ENCODE measurements at regions not wholly inside any gene's neighbourhood (a gene's known extent, or its start where the extent isn't known, plus 50 kb on each side); places are given as distances from the start of the nearest gene placed in this dataset.

DNA sequence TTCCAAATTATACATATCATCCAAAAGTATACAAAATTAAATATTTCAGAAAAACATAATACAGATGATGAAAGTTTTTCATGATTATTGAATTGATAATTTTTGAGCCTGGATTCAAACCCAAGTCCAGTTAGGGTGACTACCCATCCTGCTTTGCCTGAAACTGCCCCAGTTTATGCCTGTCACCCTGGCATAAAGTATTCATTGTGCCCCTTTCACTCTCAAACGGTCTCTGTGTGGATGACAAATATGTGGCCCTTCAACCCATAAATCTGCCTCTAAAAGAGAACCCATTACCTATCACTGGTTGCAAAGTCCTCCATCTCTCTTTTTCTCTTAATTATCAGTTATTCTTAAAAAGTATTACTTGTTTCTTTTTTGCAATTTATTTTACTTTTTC, 553.7 kb upstream of the JARID2 start:
- H3K4me3 Mint-ChIP-seq (ENCODE audit: low read depth, unreplicated experiment) = no peak overlapping the region
- H3K36me3 Mint-ChIP-seq (ENCODE audit: insufficient read depth, unreplicated experiment) = no peaks in the 10 kb centered on the region
- no peak overlapping the region for H3K27ac Mint-ChIP-seq (ENCODE audit: unreplicated experiment)
- H3K27me3 Mint-ChIP-seq (ENCODE audit: unreplicated experiment) = no peaks in the 10 kb centered on the region
- CTCF ChIA-PET = no interaction called here
- TF ChIP-seq, protein P1, sequence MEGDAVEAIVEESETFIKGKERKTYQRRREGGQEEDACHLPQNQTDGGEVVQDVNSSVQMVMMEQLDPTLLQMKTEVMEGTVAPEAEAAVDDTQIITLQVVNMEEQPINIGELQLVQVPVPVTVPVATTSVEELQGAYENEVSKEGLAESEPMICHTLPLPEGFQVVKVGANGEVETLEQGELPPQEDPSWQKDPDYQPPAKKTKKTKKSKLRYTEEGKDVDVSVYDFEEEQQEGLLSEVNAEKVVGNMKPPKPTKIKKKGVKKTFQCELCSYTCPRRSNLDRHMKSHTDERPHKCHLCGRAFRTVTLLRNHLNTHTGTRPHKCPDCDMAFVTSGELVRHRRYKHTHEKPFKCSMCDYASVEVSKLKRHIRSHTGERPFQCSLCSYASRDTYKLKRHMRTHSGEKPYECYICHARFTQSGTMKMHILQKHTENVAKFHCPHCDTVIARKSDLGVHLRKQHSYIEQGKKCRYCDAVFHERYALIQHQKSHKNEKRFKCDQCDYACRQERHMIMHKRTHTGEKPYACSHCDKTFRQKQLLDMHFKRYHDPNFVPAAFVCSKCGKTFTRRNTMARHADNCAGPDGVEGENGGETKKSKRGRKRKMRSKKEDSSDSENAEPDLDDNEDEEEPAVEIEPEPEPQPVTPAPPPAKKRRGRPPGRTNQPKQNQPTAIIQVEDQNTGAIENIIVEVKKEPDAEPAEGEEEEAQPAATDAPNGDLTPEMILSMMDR (IDR thresholded peaks at IDR 0.05; ENCODE audit: unreplicated experiment) = no peak
- no peaks in the 10 kb centered on the region for H3K4me1 Mint-ChIP-seq (ENCODE audit: low read depth, unreplicated experiment)
- intact Hi-C loops (cut with micrococcal nuclease; ENCODE audit: unreplicated experiment) = no loop called here
- H3K9me3 Mint-ChIP-seq (ENCODE audit: low read depth, unreplicated experiment) = no peaks in the 10 kb centered on the region
- no peak for DNase-seq
- no TSS peak for BruUV-seq (replicated peaks)

DNA sequence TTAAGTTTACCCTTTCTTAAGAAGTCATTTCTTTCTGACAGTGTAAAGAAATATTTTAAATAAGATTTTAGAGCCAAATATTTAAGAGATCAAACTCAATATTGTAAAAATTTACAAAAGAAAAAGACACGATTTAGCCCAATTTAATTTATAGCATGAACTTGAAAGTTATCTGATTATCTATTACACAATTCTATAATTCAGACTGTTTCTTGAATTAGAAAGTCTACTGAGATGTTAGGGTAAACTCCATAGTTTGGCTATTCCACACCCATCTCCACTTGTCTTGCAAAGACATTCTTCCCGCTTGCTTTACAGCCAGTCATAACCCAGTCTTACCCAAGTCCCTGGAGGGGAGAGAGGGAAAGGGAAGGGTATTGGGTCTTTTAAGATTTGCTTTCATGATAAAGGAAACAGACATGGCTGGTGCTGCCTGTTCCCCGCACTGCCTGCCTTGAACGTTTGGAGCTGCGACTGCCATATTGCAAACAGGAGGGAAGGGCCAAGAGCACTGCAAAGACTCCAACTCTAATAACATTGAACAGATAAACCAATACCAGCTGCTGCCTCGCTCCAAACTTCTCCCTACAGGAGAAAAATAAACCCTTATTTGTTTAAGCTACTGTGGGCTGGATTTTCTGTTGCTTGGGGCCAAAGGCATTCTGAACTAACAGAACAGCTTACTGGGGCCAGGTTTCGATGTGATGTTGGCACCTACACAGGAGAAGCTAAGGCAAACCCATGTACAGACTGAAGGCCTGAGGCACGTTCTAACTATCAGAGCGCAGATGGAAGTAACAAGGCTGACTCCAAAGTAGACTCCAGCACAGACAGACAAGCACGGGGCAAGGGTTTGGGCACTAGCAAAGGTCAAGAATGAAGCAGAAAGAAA, 552.3 kb upstream of the JARID2 start:
- CTCF ChIA-PET = no interaction called here
- Mint-ChIP-seq H3K36me3 (ENCODE audit: insufficient read depth, unreplicated experiment) (no peaks in the 10 kb centered on the region), H3K9me3 (ENCODE audit: low read depth, unreplicated experiment) (no peaks in the 10 kb centered on the region), H3K27ac (ENCODE audit: unreplicated experiment) (no peak overlapping the region), H3K4me3 (ENCODE audit: low read depth, unreplicated experiment) (no peak overlapping the region), H3K4me1 (ENCODE audit: low read depth, unreplicated experiment) (no peaks in the 10 kb centered on the region), H3K27me3 (ENCODE audit: unreplicated experiment) (no peaks in the 10 kb centered on the region)
- BruUV-seq (replicated peaks) = no TSS peak
- intact Hi-C loops (cut with micrococcal nuclease; ENCODE audit: unreplicated experiment) = no loop called here
- TF ChIP-seq, protein P1 (IDR thresholded peaks at IDR 0.05; ENCODE audit: unreplicated experiment) = no peak
- DNase-seq = no peak

DNA sequence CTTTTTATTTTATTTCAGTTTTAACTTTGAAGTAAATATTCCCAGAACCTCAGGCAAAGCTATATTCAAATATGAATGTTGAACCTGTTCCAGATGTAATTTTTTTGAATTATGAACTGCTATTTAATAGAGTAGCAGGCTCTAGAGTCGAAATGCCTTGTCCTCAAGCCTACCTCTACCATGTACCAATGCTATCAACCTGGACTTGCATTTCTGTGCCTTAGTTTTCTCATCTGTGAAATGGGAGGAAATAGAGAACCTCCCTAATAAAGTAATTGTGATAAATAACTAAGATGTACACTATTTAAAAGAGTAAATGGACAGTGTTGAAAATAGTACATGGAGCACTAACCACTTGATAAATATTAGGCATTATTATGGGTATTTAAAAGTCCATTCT, 551.6 kb upstream of the JARID2 start:
- BruUV-seq (replicated peaks) = no TSS peak
- no peaks in the 10 kb centered on the region for H3K27me3 Mint-ChIP-seq (ENCODE audit: unreplicated experiment)
- H3K27ac Mint-ChIP-seq (ENCODE audit: unreplicated experiment) = no peak overlapping the region
- H3K4me3 Mint-ChIP-seq (ENCODE audit: low read depth, unreplicated experiment) = no peak overlapping the region
- no peaks in the 10 kb centered on the region for H3K9me3 Mint-ChIP-seq (ENCODE audit: low read depth, unreplicated experiment)
- H3K36me3 Mint-ChIP-seq (ENCODE audit: insufficient read depth, unreplicated experiment) = no peaks in the 10 kb centered on the region
- CTCF ChIA-PET = no interaction called here
- no peak for DNase-seq
- H3K4me1 Mint-ChIP-seq (ENCODE audit: low read depth, unreplicated experiment) = no peaks in the 10 kb centered on the region
- TF ChIP-seq, protein P1 (IDR thresholded peaks at IDR 0.05; ENCODE audit: unreplicated experiment) = no peak
- intact Hi-C loops (cut with micrococcal nuclease; ENCODE audit: unreplicated experiment) = no loop called here

DNA sequence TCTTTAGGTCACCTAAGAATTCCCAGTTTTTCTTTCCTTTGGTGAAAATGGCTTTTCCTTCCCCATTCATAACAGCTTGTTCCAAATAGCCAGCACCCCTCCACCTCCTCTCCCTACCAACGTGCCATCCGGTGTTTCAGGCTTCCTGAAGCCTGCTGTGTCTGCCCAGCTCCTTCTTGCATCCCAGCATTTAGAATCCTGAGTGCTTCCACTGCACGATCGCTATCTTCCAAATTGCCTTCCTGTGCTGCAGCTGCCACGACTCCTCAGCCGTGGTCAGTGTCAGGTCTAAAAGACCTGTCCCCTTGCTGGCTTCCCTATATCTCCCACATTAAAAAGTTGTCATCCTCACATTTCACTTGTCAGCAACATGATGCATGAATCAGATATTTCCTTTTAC, 550.3 kb upstream of the JARID2 start:
- no TSS peak for BruUV-seq (replicated peaks)
- DNase-seq = no peak
- no peak overlapping the region for H3K4me3 Mint-ChIP-seq (ENCODE audit: low read depth, unreplicated experiment)
- no peaks in the 10 kb centered on the region for H3K4me1 Mint-ChIP-seq (ENCODE audit: low read depth, unreplicated experiment)
- intact Hi-C loops (cut with micrococcal nuclease; ENCODE audit: unreplicated experiment) = no loop called here
- TF ChIP-seq, protein P1 (IDR thresholded peaks at IDR 0.05; ENCODE audit: unreplicated experiment) = no peak
- CTCF ChIA-PET = no interaction called here
- H3K27ac Mint-ChIP-seq (ENCODE audit: unreplicated experiment) = no peak overlapping the region
- no peaks in the 10 kb centered on the region for H3K36me3 Mint-ChIP-seq (ENCODE audit: insufficient read depth, unreplicated experiment)
- no peaks in the 10 kb centered on the region for H3K27me3 Mint-ChIP-seq (ENCODE audit: unreplicated experiment)
- H3K9me3 Mint-ChIP-seq (ENCODE audit: low read depth, unreplicated experiment) = no peaks in the 10 kb centered on the region
